Esophagus squamous epithelium (tissue), 4 donors: ENCODE measurements at regions not wholly inside any gene's neighbourhood (a gene's known extent, or its start where the extent isn't known, plus 50 kb on each side); places are given as distances from the start of the nearest gene placed in this dataset.

Source experiments
- CTCF ChIP-seq, 6 experiments: fragments of 450-650 bp in 4 of 6; fragments of 200-600 bp in 2 of 6; sonication (generic) in 2 of 6; IDR thresholded peaks; one replicate each; pipeline ENCODE4 v1.5.1; 2016 to 2019; ENCODE audit warnings: antibody characterized with exemption in 6 of 6, mild to moderate bottlenecking in 4 of 6, moderate library complexity in 4 of 6
- POLR2A ChIP-seq, 4 donors: fragments of 450-650 bp; IDR thresholded peaks; one replicate each; pipeline ENCODE4 v1.6.1; 2017; ENCODE audit warnings: antibody characterized with exemption in 4 of 4, mild to moderate bottlenecking in 4 of 4, moderate library complexity in 3 of 4

- TF ChIP-seq POLR2A (IDR thresholded peaks at IDR 0.05) (no peak), CTCF (IDR thresholded peaks at IDR 0.05) (no peak)
These were observed 95.5 kb downstream of the NHLRC3 start for GRCh38 chr13:39133781-39134180.
